NT2/D1 (cell line): ENCODE measurements at regions not wholly inside any gene's neighbourhood (a gene's known extent, or its start where the extent isn't known, plus 50 kb on each side); places are given as distances from the start of the nearest gene placed in this dataset.

ENCODE experiments used
- SUZ12 ChIP-seq: IDR thresholded peaks from 2 replicates; pipeline ENCODE4 v1.6.1; 2011; ENCODE audit not compliant: insufficient read length, insufficient read depth; ENCODE audit errors: extremely low read depth
- YY1 ChIP-seq: IDR thresholded peaks from 2 replicates; pipeline ENCODE4 v1.6.1; 2011; ENCODE audit not compliant: insufficient read length, insufficient read depth
- ZNF274 ChIP-seq: IDR thresholded peaks from 2 replicates; pipeline ENCODE4 v1.6.1; 2011; ENCODE audit warnings: mild to moderate bottlenecking, low read depth, low read length

- no peak for TF ChIP-seq YY1
- no peak for TF ChIP-seq ZNF274
- TF ChIP-seq SUZ12: no peak
These were observed 107.6 kb downstream of the GAS2L3 start for GRCh38 chr12:100681074-100681473.
